ENCODE measurements at regions not wholly inside any gene's neighbourhood (a gene's known extent, or its start where the extent isn't known, plus 50 kb on each side); places are given as distances from the start of the nearest gene placed in this dataset.

- no peak overlapping the region for H3K4ac ChIP-seq (ENCODE audit: low read depth, low read length)
- H3K14ac ChIP-seq (ENCODE audit: insufficient read depth, low read length) = no peak overlapping the region
- no peaks in the 10 kb centered on the region for H3K36me3 Mint-ChIP-seq (ENCODE audit: insufficient read depth in 1 of 3, low read depth in 3 of 3)
- H3K27me3 Mint-ChIP-seq (ENCODE audit: low read depth) = no peaks in the 10 kb centered on the region
- no peak overlapping the region for H3K9ac ChIP-seq (ENCODE audit: extremely low read depth, insufficient read length, low read length)
- no peaks in the 10 kb centered on the region for H3K79me1 ChIP-seq (ENCODE audit: insufficient read depth, low read depth, low read length, poor library complexity, severe bottlenecking)
- H3K9me3 ChIP-seq (ENCODE audit: control insufficient read depth, low read depth, low read length) = no peaks in the 10 kb centered on the region
- H3K9me3 Mint-ChIP-seq = no peaks in the 10 kb centered on the region
- no peak overlapping the region for H2AFZ ChIP-seq (ENCODE audit: low read length)
- H3K4me2 ChIP-seq (ENCODE audit: insufficient read depth, insufficient read length, low read length) = no peak overlapping the region
- H2BK5ac ChIP-seq (ENCODE audit: insufficient read length, low read length) = no peak overlapping the region
- no peak overlapping the region for H2BK20ac ChIP-seq (ENCODE audit: low read depth, low read length, poor library complexity, severe bottlenecking)
- H3K18ac ChIP-seq (ENCODE audit: insufficient read length, low read depth, low read length) = no peak overlapping the region
- no peak overlapping the region for H2BK12ac ChIP-seq (ENCODE audit: insufficient read length, low read depth, low read length)
- no peak for DNase-seq
- H3K23ac ChIP-seq (ENCODE audit: insufficient read length, low read depth, low read length) = no peak overlapping the region
- no peak for TF ChIP-seq CTCF (conservative IDR thresholded peaks at IDR 0.05)
- H3K4me1 Mint-ChIP-seq = peaks cover 11 to 21% of the 10 kb centered on the region in 2 experiments
- H3K23me2 ChIP-seq (ENCODE audit: insufficient read length, low read depth, low read length, poor library complexity, severe bottlenecking) = no peaks in the 10 kb centered on the region
- H4K91ac ChIP-seq (ENCODE audit: insufficient read length, low read depth, low read length) = no peak overlapping the region
- H3K56ac ChIP-seq (ENCODE audit: insufficient read length, low read depth, low read length) = no peak overlapping the region
- no peaks in the 10 kb centered on the region; the same call in 1 of the 2 replicates for H3K4me1 ChIP-seq (ENCODE audit: insufficient read depth, low read length)
- H3T11ph ChIP-seq (ENCODE audit: low read length) = no peak overlapping the region
- H2AK5ac ChIP-seq (ENCODE audit: insufficient read length, low read length) = no peak overlapping the region
- no peak overlapping the region for H3K4me3 Mint-ChIP-seq
- H3K79me2 ChIP-seq (ENCODE audit: insufficient read depth, low read length) = no peaks in the 10 kb centered on the region
- no peak overlapping the region for H4K8ac ChIP-seq (replicated peaks; ENCODE audit: insufficient read length, low read depth, low read length)
- H3K27ac Mint-ChIP-seq = no peak overlapping the region
- H3K27me3 ChIP-seq (ENCODE audit: insufficient read depth, low read length) = no peaks in the 10 kb centered on the region
- H4K20me1 ChIP-seq (ENCODE audit: control insufficient read depth, insufficient read depth, insufficient read length) = no peaks in the 10 kb centered on the region
- no peak overlapping the region for H2BK120ac ChIP-seq (ENCODE audit: low read depth, low read length, poor library complexity, severe bottlenecking)
- H2BK15ac ChIP-seq (ENCODE audit: low read depth, low read length) = no peak overlapping the region
- H4K5ac ChIP-seq (ENCODE audit: insufficient read length, low read depth, low read length) = no peak overlapping the region
- H3K27ac ChIP-seq (ENCODE audit: insufficient read length, low read depth, low read length) = no peak overlapping the region
- WGBS (ENCODE audit: extremely low coverage, insufficient read length, low lambda C conversion rate) = 100% methylated on average over 1 of the region's 4 CpGs
These were observed 501.7 kb upstream of the TCF4 start for GRCh38 chr18:56089612-56090258.
